ENCODE measurements at regions not wholly inside any gene's neighbourhood (a gene's known extent, or its start where the extent isn't known, plus 50 kb on each side); places are given as distances from the start of the nearest gene placed in this dataset.

DNA sequence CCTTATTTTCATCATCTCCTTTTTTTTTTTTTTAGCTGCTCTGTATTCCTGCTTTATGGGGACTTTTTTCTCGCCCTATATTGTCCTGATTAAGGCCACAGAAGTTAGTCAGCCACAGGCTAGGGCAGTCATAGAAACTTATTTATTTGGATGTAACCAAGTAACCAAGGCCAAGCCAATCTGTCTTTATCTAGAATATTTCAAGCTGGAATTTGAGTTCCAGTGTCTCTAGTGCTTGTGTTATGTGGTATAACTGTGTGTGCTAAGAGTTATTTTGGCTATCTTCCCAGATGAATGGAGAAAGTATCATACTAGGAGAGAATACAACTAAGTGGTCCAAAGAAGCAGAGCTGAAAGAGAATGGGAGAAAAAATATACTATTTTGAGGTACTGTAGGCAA, 751.5 kb downstream of the CBLN4 start:
- no peaks in the 10 kb centered on the region for H3K36me3 ChIP-seq (ENCODE audit: low read depth)
- DNase-seq (no peak), ATAC-seq (no peak)
- no peaks in the 10 kb centered on the region for H3K9me3 ChIP-seq
- TF ChIP-seq, protein P1, sequence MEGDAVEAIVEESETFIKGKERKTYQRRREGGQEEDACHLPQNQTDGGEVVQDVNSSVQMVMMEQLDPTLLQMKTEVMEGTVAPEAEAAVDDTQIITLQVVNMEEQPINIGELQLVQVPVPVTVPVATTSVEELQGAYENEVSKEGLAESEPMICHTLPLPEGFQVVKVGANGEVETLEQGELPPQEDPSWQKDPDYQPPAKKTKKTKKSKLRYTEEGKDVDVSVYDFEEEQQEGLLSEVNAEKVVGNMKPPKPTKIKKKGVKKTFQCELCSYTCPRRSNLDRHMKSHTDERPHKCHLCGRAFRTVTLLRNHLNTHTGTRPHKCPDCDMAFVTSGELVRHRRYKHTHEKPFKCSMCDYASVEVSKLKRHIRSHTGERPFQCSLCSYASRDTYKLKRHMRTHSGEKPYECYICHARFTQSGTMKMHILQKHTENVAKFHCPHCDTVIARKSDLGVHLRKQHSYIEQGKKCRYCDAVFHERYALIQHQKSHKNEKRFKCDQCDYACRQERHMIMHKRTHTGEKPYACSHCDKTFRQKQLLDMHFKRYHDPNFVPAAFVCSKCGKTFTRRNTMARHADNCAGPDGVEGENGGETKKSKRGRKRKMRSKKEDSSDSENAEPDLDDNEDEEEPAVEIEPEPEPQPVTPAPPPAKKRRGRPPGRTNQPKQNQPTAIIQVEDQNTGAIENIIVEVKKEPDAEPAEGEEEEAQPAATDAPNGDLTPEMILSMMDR (IDR thresholded peaks at IDR 0.05), result no peak
- no peaks in the 10 kb centered on the region for H3K4me1 ChIP-seq (ENCODE audit: low read depth)
- no peak overlapping the region for H3K4me3 ChIP-seq
- intact Hi-C loops (cut with DNase I, micrococcal nuclease), result no loop called here

DNA sequence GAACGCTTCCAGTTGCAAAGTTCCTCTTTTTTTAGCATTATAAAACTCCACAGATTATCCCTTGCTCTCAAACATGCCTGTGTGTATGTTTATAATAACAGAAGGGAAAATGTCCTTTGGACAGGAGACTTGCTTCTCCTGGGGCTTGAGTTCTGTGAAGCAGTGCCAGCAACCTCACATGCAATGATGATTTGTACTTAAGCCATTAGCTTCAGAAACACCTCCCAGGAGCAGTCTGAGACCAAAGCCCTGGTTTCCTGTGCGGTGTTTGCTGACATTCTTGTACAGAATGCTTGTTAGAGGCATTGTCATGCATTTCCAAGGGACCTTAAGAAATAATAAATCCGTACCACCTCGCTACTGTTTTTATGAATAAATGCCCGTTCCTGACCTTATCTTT, 752.8 kb downstream of the CBLN4 start:
- ATAC-seq (no peak), DNase-seq (no peak)
- Histone ChIP-seq H3K9me3 (no peaks in the 10 kb centered on the region), H3K36me3 (ENCODE audit: low read depth) (no peaks in the 10 kb centered on the region), H3K4me1 (ENCODE audit: low read depth) (no peaks in the 10 kb centered on the region), H3K4me3 (no peak overlapping the region)
- intact Hi-C loops (cut with DNase I, micrococcal nuclease), result no loop called here
- TF ChIP-seq, protein P1 (IDR thresholded peaks at IDR 0.05), result no peak

DNA sequence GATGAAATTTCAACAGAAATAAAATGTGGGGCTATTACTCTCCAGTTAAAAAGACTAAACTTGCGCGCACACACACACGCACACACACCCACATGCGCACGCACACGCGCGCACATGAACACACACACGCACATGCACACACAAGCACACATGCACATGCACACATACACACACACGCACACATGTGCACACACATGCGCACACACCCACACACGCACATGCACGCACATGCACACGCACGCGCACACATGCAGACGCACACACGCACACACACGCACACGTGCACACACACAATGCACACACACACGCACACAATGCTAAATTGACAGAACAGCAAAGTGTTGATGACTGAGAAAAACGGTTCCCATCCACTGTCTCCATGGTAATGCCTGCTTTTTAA, 754.1 kb downstream of the CBLN4 start:
- Histone ChIP-seq H3K9me3 (no peaks in the 10 kb centered on the region), H3K4me1 (ENCODE audit: low read depth) (no peaks in the 10 kb centered on the region), H3K36me3 (ENCODE audit: low read depth) (no peaks in the 10 kb centered on the region), H3K4me3 (no peak overlapping the region)
- intact Hi-C loops (cut with DNase I, micrococcal nuclease), result no loop called here
- TF ChIP-seq, protein P1 (IDR thresholded peaks at IDR 0.05), result no peak
- ATAC-seq (no peak), DNase-seq (no peak)

DNA sequence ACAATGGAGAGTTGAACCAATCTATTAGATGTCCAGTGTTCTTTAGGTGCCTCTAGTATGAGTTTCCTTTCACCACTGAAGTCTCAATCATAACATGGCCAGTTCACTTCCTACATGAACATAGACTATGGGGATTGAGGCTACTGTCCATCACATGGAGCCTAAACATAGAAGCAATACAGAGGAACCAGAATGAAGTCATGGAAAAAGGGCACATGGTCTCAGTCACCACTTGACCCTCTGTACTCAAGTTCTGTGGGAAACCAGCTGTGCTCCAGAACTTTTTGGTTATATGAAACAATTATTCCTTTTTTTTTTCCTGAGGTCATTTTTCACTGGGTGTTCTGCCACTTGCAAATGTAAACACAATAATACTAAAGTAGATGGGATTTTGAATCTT, 762.5 kb downstream of the CBLN4 start:
- no peaks in the 10 kb centered on the region for H3K36me3 ChIP-seq (ENCODE audit: low read depth)
- TF ChIP-seq, protein P1 (IDR thresholded peaks at IDR 0.05), result no peak
- intact Hi-C loops (cut with DNase I, micrococcal nuclease), result no loop called here
- ATAC-seq, result no peak
- no peaks in the 10 kb centered on the region for H3K9me3 ChIP-seq
- H3K4me1 ChIP-seq (ENCODE audit: low read depth), result no peaks in the 10 kb centered on the region
- DNase-seq, result no peak
- H3K4me3 ChIP-seq, result no peak overlapping the region

DNA sequence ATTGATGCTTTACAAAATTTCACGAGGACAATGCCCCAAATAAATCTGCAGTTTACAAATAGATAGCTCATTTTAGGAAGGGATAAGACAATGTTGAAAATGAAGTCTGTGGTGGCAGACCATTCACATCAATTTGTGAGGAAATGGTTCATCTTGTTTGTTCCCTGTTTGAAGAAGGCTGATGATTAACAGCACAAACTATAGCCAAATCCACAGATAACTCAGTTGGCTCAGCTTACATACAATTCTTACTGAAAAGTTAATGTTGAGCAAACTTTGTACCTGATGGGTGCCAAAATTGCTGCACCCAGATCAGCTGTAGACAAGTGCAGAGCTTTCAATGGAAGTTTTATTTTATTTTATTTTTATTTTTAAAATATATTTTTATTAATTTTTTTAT, 763.9 kb downstream of the DOK5 start:
- H3K4me1 ChIP-seq (ENCODE audit: low read depth), result no peaks in the 10 kb centered on the region
- TF ChIP-seq, protein P1 (IDR thresholded peaks at IDR 0.05), result no peak
- no peaks in the 10 kb centered on the region for H3K36me3 ChIP-seq (ENCODE audit: low read depth)
- H3K9me3 ChIP-seq, result no peaks in the 10 kb centered on the region
- DNase-seq (no peak), ATAC-seq (no peak)
- no peak overlapping the region for H3K4me3 ChIP-seq
- intact Hi-C loops (cut with DNase I, micrococcal nuclease), result no loop called here

GRCh38 chr20:55232647-55233046, 757.3 kb downstream of the DOK5 start:
- no peaks in the 10 kb centered on the region for H3K4me1 ChIP-seq (ENCODE audit: low read depth)
- TF ChIP-seq, protein P1 (IDR thresholded peaks at IDR 0.05), result no peak
- no peak overlapping the region for H3K4me3 ChIP-seq
- no peaks in the 10 kb centered on the region for H3K36me3 ChIP-seq (ENCODE audit: low read depth)
- no peak for DNase-seq
- H3K9me3 ChIP-seq, result no peaks in the 10 kb centered on the region
- intact Hi-C loops (cut with DNase I, micrococcal nuclease), result no loop called here
- ATAC-seq, result no peak

Data from mucosa of descending colon (tissue), 3 donors.